GM18907 (cell line): ENCODE measurements at regions not wholly inside any gene's neighbourhood (a gene's known extent, or its start where the extent isn't known, plus 50 kb on each side); places are given as distances from the start of the nearest gene placed in this dataset.

Source experiments
- ATAC-seq: cut with Tn5 transposase; IDR thresholded peaks from one replicate; pipeline ENCODE4 v1.9.1; 2021; ENCODE audit warnings: mild to moderate bottlenecking, moderate library complexity; ENCODE audit not compliant: unreplicated experiment

- no peak for ATAC-seq
Observed at GRCh38 chr7:25762511-25763462, 389.2 kb upstream of the NFE2L3 start.

DNA sequence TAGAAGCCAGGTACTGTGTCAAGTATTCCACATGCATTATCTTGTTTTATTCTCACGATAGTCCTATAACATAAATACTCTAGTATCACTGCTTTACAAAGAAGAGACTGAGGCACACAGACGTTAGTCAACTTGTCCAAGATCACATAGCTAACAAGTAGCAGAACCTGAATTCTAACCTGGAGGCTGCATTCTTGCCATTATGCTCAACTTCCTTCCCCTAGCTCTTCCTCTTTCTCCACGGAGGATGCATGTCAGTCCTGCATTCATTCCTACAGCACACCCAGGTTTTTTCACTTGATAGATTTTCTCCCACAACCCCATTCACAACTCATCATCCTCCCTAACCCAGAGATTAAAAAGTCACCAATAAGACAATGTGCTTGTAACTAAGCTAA, 388.5 kb upstream of the NFE2L3 start:
- no peak for ATAC-seq

- no peak for ATAC-seq
Observed at GRCh38 chr7:25765110-25765655, 386.8 kb upstream of the NFE2L3 start.

GRCh38 chr7:25770235-25770634, 381.8 kb upstream of the NFE2L3 start:
- no peak for ATAC-seq

GRCh38 chr7:25770670-25771069, 381.3 kb upstream of the NFE2L3 start:
- ATAC-seq = no peak

GRCh38 chr7:25771491-25771890, 380.5 kb upstream of the NFE2L3 start:
- no peak for ATAC-seq

- no peak for ATAC-seq
Observed at GRCh38 chr7:25772802-25773201, 379.2 kb upstream of the NFE2L3 start.

DNA sequence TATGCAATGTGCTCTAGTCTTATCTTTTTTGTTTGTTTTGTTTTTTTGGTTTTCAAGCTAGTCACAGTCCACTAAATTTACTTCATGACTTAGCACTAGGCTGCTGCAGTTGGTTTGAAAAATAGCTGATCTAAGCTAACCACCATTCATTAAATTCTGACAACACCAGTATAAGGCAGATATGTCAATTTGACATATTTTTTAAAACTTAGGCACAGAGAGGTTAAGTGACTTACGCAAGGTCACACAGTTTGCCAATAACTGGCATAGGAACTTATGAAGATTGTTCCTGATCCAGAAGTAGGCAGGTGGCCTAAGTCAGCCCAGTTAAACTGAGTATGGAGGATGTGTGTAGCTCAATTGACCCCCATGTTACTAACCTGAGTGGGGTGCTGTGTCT, 377.3 kb upstream of the NFE2L3 start:
- ATAC-seq = no peak

- ATAC-seq = no peak
Observed at GRCh38 chr7:25775570-25775969, 376.4 kb upstream of the NFE2L3 start.

- ATAC-seq = no peak
Observed at GRCh38 chr7:25775999-25776743, 375.8 kb upstream of the NFE2L3 start.

- no peak for ATAC-seq
Observed at GRCh38 chr7:25776744-25777123, 375.3 kb upstream of the NFE2L3 start.

DNA sequence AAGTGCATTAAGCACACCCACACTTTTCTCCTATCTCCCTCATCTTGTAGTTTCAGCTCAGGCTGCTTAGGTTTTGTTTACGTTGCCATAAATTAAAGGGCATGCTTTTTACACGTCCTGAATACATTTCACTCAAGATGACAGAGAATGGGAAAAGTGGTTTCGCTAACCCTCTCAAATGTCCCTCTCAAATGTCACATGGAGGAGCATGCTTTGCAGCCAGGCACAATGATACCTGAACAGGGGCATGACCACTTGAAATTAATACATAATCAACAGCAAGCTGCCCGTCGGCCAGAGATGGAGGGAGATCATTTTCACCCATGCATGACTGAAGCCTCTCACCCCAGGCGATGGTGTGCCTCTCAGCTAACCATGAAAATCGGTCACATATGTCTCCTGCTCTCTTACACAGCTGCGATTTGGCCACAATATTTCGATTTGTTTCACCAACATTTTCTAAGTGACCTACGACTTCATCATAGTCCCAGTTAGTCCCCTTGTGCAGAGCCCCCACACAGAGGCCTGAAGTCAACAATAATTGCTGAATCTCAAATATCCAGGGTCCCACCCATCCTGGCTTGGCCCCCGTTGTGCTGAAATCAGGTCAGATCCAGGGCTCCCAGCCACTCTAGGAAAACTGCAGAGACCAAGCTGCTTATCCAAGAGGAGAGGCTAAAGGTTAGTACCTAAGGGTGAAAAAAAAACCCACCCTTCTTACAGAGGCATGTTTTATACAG, 373.9 kb upstream of the NFE2L3 start:
- no peak for ATAC-seq

DNA sequence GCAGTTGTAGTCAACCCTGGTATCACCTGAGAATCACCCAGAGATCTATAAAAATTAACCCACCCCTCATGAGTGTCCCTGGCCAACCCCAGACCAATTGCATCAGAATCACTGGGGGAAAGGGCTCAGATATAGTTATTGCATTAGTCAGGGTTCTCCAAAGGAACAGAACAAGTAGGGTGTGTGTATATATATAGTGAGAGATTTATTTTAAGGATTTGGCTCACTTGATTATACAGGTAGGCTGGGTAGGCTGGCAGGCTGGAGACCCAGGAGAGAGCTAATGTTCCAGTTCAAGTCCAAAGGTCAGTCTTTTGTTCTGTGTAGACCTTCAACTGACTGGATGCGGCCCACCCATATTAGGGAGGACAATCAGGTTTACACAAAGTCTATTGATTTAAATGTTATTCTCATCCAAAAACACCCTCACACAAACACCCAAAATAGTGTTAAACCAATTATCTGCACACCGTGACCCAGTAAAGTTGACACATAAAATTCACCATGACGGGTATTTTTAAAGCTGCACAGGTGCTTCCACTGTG, 372.9 kb upstream of the NFE2L3 start:
- no peak for ATAC-seq

- ATAC-seq = no peak
Observed at GRCh38 chr7:25780904-25781303, 371.1 kb upstream of the NFE2L3 start.

DNA sequence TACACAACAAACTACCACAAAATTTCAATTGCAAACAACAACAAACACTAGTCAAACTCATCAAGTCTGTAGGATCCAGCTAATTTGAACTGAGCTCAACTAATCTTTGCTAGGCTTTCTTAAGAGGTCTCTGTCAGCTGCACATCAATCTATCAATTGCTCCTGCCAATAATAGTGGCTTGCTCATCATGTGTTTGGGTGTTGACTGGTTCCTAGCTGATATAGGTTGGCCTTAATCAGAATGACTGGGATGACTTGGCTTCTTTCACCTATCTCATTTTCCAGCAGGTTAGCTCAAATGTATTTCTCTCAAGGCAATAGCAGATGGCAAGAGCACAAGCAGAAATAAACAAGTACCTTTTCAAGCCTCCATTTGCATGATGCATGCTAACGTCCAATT, 370.3 kb upstream of the NFE2L3 start:
- ATAC-seq = no peak

GRCh38 chr7:25786936-25787335, 365.1 kb upstream of the NFE2L3 start:
- no peak for ATAC-seq

DNA sequence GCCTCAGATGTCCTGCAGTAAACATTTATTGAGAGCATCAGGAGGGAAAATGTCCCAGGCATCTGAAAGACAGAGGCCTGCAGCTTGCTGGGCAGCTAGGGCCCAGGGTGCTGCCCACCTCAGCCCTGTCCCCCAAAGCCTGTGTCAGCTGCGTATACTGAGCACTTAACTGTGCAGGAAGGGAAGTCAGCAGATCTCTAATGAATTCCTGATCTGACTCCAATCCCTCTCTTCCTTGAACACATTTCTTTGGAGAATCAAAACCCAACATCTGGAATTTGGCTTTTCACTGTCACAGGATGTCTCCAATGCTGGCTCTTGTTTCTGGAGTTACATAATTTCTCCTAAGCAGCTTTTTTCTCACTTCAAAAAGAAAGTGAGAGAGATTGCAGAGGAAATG, 364.7 kb upstream of the NFE2L3 start:
- ATAC-seq = no peak

DNA sequence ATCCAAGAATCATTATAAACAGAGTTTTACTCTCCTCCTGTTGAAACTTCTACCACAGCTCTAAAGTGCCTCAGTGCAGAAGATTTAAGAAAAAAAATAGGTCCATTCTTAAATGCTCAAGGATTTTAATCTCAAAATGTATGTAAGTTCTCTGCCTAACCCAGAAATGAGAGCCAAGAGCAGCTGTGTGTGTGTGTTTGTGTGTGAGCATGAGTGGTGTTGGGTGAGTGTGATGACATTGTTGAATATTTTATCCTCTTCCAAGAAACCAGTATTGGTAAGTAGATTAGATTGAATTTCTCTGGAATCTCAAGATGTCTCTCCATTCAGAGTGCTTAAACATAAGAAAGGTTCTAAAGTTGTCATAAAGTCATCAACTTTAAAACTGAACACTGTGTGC, 363.6 kb upstream of the NFE2L3 start:
- no peak for ATAC-seq

DNA sequence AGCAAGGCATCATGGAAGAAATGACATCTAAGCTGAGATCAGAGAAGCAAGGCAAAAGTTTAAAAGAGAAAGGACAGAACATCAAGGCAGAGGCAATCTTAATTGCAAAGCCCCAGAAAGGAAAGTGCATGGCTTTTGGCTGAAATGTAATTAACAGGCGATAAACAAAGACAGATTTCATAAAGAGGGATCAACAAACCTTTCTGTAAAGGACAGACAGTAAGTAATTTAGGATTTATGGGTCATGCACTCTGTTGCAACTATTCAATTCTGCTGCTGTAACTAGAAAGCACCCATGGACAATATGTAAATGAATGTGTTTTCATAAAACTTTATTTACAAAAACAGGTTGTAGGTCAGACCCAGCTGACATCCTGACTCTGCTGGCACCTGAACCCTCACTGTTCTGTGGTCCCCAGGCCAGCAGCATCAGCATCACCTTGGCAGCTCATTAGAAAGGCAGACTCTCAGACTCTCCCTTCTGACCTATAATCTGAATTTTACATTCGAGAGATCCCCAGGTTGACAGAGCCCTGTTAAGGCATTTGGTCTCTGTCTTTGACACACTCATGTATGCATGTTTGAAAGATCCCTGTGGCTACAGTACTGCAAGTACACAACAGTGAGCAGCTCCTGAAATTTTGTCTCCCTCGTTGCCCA, 362.9 kb upstream of the NFE2L3 start:
- no peak for ATAC-seq
